ENCODE measurements at regions not wholly inside any gene's neighbourhood (a gene's known extent, or its start where the extent isn't known, plus 50 kb on each side); places are given as distances from the start of the nearest gene placed in this dataset.
"Not testable (repeated sequence)": the region's sequence is repeated elsewhere in the genome, so short reads cannot be mapped to it uniquely, and the experiment has no call there.

- no peak for DNase-seq (ENCODE audit: low read depth)
Observed at GRCh38 chr6:27854421-27854820, 57.8 kb downstream of the OR2B2 start.

- no peak for DNase-seq (ENCODE audit: low read depth)
Observed at GRCh38 chr6:27851440-27851839, 60.8 kb downstream of the OR2B2 start.

DNA sequence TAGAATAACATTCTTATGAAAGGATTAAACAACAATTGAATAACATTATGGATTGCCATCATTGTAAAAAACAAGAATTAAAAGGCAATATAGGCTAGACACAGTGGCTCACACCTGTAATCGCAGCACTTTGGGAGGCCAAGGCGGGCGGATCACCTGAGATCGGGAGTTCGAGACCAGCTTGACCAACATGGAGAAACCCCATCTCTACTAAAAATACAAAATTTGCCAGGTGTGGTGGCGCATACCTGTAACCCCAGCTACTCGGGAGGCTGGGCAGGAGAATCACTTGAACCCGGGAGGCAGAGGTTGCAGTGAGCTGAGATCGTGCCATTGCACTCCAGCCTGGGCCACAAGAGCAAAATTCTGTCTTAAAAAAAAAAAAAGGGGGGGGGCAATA lies 63.2 kb downstream of the OR2B2 start:
- DNase-seq (ENCODE audit: low read depth), result not testable (repeated sequence)

DNA sequence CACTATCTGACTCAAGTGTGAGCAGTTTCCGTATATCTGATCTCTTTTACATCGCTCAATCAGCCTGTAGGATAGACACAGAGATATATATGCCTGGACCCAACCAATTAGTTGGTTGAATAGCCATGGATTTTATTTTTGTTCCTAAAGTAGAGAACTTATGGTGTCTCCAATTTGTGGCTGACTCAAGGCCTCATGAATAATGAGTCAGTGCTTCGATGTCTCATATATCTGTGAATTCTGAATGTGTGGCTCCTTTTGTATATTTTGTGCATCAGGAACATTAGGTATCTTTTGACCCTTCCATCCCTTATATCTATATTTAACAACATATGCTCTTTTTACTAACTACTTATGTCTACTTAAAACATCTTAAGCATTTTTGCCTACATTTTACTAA lies 64.5 kb downstream of the OR2B2 start:
- peak; percentile 39 for DNase-seq (ENCODE audit: low read depth)

DNA sequence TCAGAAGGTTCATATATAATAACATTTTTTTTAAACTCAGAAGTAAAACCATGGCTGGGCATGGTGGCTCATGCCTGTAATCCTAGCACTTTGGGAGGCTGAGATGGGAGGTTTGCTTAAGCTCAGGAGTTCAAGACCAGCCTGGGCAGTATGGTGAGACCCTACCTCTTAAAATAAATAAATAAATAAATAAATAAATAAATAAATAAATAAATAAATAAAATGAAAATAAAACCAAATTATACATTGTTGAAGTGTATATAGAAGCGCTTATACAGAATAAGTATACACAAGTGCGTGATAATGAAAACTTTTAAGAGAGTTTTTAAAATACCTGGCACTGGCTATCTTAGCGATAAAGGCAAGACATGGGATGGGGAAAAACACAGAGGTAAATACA lies 71.6 kb downstream of the OR2B2 start:
- no peak for DNase-seq (ENCODE audit: low read depth)

DNA sequence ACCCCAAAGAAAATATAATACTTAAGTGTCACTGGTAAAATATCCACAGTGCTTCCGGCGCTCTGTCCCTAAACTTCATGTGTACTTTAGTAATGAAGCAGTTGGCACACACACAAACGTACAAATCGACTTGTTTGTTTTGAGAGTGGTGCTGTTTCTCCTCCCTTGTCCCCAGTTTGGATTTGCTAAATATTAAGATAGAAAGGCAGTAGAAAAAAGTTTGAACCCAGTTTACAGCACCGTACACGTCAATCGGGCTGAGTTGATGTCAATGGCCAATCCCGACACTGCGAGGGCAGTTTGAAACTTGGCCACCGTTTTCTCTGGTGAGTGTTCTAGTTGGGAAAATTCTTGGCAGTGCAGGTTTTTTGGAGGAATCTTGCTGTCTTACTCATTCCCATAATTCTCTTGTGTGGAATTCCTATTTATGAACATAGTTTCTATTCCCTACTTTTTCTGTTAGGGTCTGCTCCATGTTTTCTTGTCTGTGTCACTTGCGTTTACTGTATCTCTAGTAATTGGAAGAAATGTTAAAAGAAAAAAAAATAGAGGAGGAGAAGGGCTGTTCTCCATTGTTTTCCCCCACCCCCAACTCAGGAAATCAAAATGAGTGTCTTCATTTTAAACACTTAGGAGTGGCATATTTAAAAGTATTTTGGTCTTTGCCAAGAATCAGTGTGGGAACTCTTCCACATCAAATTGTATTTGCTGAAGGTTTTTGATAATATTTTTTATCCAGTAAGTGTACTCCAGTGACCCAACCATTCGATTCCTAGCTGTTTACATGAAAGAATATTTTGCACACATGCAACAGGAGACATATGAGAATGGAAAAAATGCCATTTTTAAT lies 72.3 kb downstream of the OR2B2 start:
- peak; percentile 90 for DNase-seq (ENCODE audit: low read depth)

GRCh38 chr6:27838945-27839625 lies 73.1 kb downstream of the OR2B2 start:
- peak; percentile 61 for DNase-seq (ENCODE audit: low read depth)

GRCh38 chr6:27838058-27838944 lies 73.9 kb downstream of the OR2B2 start:
- peak; percentile 99 for DNase-seq (ENCODE audit: low read depth)

GRCh38 chr6:27837625-27838057 lies 74.6 kb downstream of the OR2B2 start:
- DNase-seq (ENCODE audit: low read depth), result peak; percentile 69

DNA sequence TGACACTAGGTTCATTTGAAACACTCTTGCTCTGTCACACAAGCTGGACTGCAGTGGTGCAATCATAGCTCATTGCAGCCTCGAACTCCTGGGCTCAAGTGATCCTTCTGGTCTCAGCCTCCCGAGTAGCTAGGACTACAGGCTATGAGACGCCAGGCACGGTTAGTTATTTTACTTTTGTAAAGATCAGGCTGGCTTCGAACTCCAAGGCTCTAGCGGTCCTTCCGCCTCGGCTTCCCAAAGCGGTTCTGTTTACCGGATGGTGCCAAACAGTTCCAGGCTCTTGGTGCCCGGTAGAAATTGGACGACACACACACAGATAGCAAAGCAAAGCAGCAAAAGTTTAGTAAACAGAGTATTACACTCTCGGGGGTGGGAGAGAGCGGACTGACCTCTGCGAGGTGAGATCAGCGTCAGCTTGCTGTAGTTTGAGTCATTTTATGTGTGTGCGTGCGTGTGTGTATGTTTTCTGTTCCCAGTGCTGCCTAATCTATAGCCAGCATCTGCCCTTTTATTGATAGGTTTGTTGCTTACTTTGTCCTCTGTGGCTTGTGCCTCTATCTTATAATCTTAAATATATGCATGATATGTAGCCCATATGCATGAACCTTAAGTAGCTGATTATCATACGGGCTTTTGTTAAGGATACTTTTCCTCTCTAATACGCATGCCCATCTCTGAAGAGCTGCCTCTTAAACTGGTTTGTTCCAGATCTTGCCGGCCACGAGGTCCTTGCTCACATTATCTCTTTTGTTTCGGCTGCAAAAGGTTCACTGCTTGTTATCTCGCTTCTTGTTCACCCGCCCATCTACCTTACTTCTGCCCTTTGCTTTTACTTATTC lies 75.2 kb downstream of the OR2B2 start:
- peak; percentile 85 for DNase-seq (ENCODE audit: low read depth)

- no peak for DNase-seq (ENCODE audit: low read depth)
Observed at GRCh38 chr6:27836141-27836782, 75.9 kb downstream of the OR2B2 start.

DNA sequence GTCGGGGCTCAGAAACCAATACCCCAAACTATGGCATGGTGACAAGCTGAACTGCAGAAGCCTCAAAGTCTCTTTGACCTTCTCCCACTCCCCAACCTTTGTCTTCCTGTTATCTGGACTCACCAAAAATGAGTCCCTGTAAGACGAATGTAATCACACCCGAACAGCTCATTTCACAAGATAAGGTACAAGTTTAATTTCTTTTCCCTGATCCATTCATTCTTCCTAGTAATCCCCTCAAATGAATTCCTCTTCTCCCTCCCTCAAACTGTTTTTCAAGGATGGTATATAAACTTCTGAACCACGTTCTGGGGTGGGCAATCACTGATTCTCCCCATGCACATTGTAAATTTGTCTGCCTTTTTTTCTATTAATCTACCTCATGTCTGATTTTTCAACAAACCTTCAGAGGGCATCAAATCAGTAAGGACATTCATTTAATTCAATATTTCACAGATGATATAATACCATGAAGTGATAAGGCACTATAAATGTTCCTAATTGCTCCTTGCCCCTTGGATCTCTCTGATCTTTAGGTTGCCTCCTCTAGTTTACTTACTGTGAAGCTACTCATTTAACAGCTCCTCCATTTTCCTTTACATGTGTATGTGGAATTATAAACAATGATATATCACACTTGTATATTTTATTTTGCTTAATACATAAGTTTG lies 77.2 kb downstream of the OR2B2 start:
- no peak for DNase-seq (ENCODE audit: low read depth)

DNA sequence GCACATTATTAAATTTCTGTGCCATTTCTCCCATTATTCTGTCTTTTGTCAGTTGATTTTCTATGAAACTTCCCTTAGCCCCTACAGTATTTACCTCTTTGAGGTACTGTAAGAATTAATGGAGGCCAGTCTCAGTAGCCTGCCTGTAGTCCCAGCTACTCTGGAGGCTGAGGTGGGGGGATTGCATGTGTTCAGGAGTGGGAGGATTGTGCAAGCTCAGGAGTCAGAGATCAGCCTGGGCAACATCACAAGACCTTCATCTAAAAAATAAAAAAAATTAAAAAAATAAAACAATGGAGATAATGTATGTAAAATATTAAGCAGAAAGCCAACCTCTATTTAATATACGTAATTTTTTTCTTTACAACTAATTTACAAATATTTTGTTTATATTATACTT lies 77.8 kb downstream of the OR2B2 start:
- DNase-seq (ENCODE audit: low read depth), result no peak

DNA sequence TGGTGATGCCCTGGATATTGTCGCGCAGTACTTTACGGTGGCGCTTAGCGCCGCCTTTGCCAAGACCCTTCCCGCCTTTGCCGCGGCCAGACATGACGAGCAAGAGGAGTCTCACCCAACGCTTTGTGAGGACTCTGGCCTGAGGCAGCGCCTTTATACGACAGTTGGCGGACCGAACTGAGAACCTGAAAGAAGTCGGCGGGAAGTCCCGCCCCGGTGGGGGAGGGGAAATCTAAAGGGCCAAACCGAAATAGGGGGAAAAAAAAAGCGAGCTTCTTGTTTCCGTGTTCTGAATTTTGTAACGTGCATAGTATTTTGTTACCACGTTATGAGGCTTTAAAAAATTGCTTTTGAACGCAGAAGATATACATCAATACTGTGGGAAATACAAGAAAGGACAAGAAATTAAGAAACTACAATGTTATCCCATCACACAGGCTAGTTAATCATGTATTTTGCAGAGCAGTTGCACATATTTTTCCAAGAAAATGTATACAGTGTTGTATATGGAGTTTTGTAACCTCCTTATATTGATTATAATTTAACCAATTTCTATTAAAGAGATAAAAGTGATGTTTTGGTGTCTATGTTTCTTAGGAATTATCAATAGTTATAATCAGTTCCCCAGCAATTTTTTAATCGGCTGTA lies 80.6 kb downstream of the OR2B2 start:
- peak; percentile 77 for DNase-seq (ENCODE audit: low read depth)

- DNase-seq (ENCODE audit: low read depth), result peak; percentile 56
Observed at GRCh38 chr6:27830600-27831433, 81.4 kb downstream of the OR2B2 start.

DNA sequence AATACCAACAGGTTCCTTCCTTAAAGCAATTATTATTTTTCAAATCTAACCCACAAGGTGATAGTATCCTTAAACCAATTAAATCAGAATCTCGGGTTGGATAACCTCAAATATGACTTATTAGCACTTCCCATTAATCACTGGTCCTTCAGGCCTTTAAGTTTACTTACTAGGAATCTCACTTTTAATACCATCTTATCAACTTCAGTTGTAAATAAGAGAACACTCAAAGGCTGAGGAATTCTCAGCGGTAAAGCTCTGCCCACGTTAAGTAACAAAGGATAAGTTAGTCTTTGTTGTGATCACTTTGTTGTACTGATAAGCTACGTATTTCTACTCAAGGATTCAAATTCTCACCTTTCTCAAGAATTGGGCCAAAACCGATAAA lies 82.0 kb downstream of the OR2B2 start:
- no peak for DNase-seq (ENCODE audit: low read depth)

- DNase-seq (ENCODE audit: low read depth), result no peak
Observed at GRCh38 chr6:27829453-27830211, 82.6 kb downstream of the OR2B2 start.

DNA sequence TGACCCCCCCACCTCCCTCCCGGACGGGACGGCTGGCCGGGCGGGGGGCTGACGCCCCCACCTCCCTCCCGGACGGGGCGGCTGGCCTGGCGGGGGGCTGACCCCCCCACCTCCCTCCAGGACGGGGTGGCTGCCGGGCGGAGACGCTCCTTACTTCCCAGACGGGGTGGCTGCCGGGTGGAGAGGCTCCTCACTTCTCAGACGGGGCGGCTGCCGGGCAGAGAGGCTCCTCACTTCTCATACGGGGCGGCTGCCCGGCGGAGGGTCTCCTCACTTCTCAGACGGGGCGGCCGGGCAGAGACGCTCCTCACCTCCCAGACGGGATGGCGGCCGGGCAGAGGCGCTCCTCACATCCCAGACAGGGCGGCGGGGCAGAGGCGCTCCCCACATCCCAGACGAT lies 84.7 kb downstream of the OR2B2 start:
- DNase-seq (ENCODE audit: low read depth), result not testable (repeated sequence)

Data from EH (cell line).